SK-N-SH (cell line): ENCODE measurements at regions not wholly inside any gene's neighbourhood (a gene's known extent, or its start where the extent isn't known, plus 50 kb on each side); places are given as distances from the start of the nearest gene placed in this dataset.
"Not testable (repeated sequence)": the region's sequence is repeated elsewhere in the genome, so short reads cannot be mapped to it uniquely, and the experiment has no call there.

Experiments
- CTCF ChIP-seq: fragments of 200-600 bp; sonication (generic); IDR thresholded peaks from 2 replicates; pipeline ENCODE4 v1.6.1; 2017; ENCODE audit warnings: antibody characterized with exemption, mild to moderate bottlenecking, moderate library complexity
- EP300 ChIP-seq, 2 experiments: IDR thresholded peaks; 2 replicates each; pipeline versions ENCODE4 v1.4.0 to v1.6.1; 2012; ENCODE audit warnings: borderline replicate concordance in 1 of 2, low read depth in 1 of 2, low read length in 1 of 2
- GABPA ChIP-seq: IDR thresholded peaks from 2 replicates; pipeline ENCODE4 v1.4.0; 2012; ENCODE audit warnings: low read depth, mild to moderate bottlenecking
- JUND ChIP-seq: IDR thresholded peaks from 2 replicates; pipeline ENCODE4 v1.4.0; 2012
- POLR2AphosphoS5 ChIP-seq: IDR thresholded peaks from 2 replicates; pipeline ENCODE4 v1.6.1; 2012; ENCODE audit warnings: low read depth, low read length

GRCh38 chr1:143326662-143327061 lies 645.1 kb downstream of the FAM72C start:
- not testable (repeated sequence) for TF ChIP-seq POLR2AphosphoS5; JUND; GABPA; CTCF; EP300 (IDR thresholded peaks at IDR 0.05; ENCODE audit: borderline replicate concordance in 1 of 2, low read depth in 1 of 2, low read length in 1 of 2)
